WERI-Rb-1 (cell line): ENCODE measurements at regions not wholly inside any gene's neighbourhood (a gene's known extent, or its start where the extent isn't known, plus 50 kb on each side); places are given as distances from the start of the nearest gene placed in this dataset.

Experiments
- DNase-seq: peaks from one replicate; pipeline ENCODE4 v3.0.0-alpha.2; 2020
- H3K27ac ChIP-seq: fragments of 250-450 bp; sonication (Bioruptor Pico); 2 replicates; pipeline ENCODE4 v1.5.1; 2020; ENCODE audit warnings: mild to moderate bottlenecking, moderate library complexity
- H3K27me3 ChIP-seq: fragments of 250-450 bp; sonication (Bioruptor Pico); 2 replicates; pipeline ENCODE4 v1.5.1; 2021; ENCODE audit warnings: mild to moderate bottlenecking, low read depth, moderate library complexity; ENCODE audit not compliant: insufficient read depth, severe bottlenecking
- H3K36me3 ChIP-seq: fragments of 250-450 bp; sonication (Bioruptor Pico); 2 replicates; pipeline ENCODE4 v1.5.1; 2020; ENCODE audit warnings: mild to moderate bottlenecking, moderate library complexity
- H3K4me3 ChIP-seq: 2 replicates; pipeline ENCODE4 v1.5.1; 2011; ENCODE audit warnings: low read depth, mild to moderate bottlenecking, control low read depth, low read length
- H3K9me3 ChIP-seq: fragments of 250-450 bp; sonication (Bioruptor Pico); 2 replicates; pipeline ENCODE4 v1.5.1; 2021; ENCODE audit warnings: mild to moderate bottlenecking, moderate library complexity; ENCODE audit not compliant: severe bottlenecking
- CTCF ChIP-seq: IDR thresholded peaks from 2 replicates; pipeline ENCODE4 v1.5.1; 2011; ENCODE audit warnings: low read depth, mild to moderate bottlenecking, control low read depth, inconsistent platforms, low read length

- TF ChIP-seq CTCF, result no peak
- no peaks in the 10 kb centered on the region for H3K36me3 ChIP-seq
Observed at GRCh38 chr9:71403106-71403505, 281.7 kb upstream of the TRPM3 start.

GRCh38 chr9:71393005-71393404 lies 271.6 kb upstream of the TRPM3 start:
- Histone ChIP-seq H3K27ac (no peak overlapping the region), H3K4me3 (no peak overlapping the region), H3K9me3 (no peaks in the 10 kb centered on the region), H3K27me3 (no peaks in the 10 kb centered on the region), H3K36me3 (no peaks in the 10 kb centered on the region)
- no peak for DNase-seq
- TF ChIP-seq CTCF, result no peak

More at GRCh38 chr9:71403106-71403505, 281.7 kb upstream of the TRPM3 start:
- H3K9me3 ChIP-seq, result no peaks in the 10 kb centered on the region
- no peak overlapping the region for H3K4me3 ChIP-seq
- no peak overlapping the region for H3K27ac ChIP-seq
- DNase-seq, result no peak
- H3K27me3 ChIP-seq, result no peaks in the 10 kb centered on the region

DNA sequence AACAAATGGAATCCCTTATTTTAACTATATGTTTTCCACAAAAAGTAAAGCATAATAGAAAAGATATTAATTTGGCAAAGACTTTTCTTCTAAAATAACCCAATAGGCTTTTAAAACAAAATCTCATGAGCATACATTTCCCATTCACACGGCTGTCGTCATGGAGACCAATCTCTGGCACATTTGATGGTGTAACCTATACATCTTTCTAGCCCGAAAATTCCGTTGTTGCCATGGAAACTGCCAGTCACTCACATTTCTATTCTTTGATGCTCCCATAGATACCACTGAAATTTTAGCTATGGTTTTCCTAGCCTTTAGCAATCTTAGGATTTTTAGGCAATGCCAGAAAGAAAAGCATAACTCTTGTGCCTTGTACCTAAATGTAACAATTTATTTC lies 262.9 kb upstream of the TRPM3 start:
- no peak for DNase-seq
- Histone ChIP-seq H3K9me3 (no peaks in the 10 kb centered on the region), H3K27me3 (no peaks in the 10 kb centered on the region), H3K4me3 (no peak overlapping the region), H3K27ac (no peak overlapping the region), H3K36me3 (no peaks in the 10 kb centered on the region)
- no peak for TF ChIP-seq CTCF

DNA sequence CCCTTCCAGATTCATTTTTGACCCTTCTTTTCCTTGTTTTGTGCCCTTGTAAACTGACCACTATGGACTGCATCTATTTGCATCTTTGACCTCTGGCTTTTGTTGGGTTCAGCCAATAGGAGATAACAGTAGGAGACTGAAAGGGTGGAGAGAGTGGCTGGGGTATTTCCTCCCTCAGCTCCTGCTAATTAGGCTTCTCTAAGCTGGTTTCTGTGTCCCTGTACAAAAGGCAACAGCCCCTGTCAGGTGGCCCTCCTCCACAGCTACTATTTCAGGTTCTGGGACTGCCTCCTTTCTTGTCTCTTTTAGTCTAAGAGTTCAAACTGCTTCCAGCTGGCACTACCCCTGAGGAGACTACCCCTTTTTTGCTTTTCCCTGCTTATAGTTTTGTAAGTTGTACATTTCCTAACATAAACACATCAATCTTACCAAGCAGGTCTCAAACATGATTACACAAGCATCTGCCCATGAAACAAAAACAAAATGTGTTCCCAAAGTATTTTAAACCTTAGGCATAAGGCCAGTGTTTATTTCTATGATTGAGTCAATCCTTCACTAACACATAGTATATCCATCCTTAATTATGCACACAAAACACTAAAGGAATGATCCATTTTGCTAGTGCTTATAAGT lies 262.0 kb upstream of the TRPM3 start:
- DNase-seq, result no peak
- Histone ChIP-seq H3K27me3 (no peaks in the 10 kb centered on the region), H3K27ac (no peak overlapping the region), H3K36me3 (no peaks in the 10 kb centered on the region), H3K4me3 (no peak overlapping the region), H3K9me3 (no peaks in the 10 kb centered on the region)
- TF ChIP-seq CTCF, result no peak

GRCh38 chr9:71368157-71368556 lies 246.7 kb upstream of the TRPM3 start:
- H3K36me3 ChIP-seq, result no peaks in the 10 kb centered on the region
- H3K9me3 ChIP-seq, result no peaks in the 10 kb centered on the region
- no peak overlapping the region for H3K27ac ChIP-seq
- no peak for TF ChIP-seq CTCF
- DNase-seq, result no peak
- H3K27me3 ChIP-seq, result no peaks in the 10 kb centered on the region
- H3K4me3 ChIP-seq, result no peak overlapping the region
